DMS153 (cell line): ENCODE measurements at regions not wholly inside any gene's neighbourhood (a gene's known extent, or its start where the extent isn't known, plus 50 kb on each side); places are given as distances from the start of the nearest gene placed in this dataset.

Experiments used
- DNase-seq: peaks from one replicate; lab custom pipeline; 2025; lab: John Stamatoyannopoulos, UW

DNA sequence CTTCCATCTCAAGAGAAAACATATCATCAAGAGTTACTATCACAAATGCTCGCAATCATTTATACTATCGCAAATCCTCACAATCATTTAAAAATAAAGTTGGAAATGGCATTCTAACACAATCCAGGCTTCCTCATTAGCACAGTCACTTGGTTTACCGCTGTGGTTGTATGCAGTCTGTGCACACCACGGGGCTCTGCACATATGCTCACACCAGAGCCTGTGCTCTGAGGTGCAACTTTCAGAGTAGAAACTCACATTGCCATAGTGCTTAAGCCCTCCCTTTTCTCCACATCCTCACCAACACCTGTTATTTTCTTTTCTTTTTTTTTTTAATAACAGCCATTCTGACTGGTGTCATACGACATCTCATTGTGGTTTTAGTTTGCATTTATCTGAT lies 235.6 kb upstream of the KLF6 start:
- no peak for DNase-seq

GRCh38 chr10:4018054-4018511 lies 233.1 kb upstream of the KLF6 start:
- DNase-seq: no peak

- DNase-seq: no peak
Measured at GRCh38 chr10:4017336-4017735, 232.3 kb upstream of the KLF6 start.

GRCh38 chr10:4016214-4016740 lies 231.3 kb upstream of the KLF6 start:
- no peak for DNase-seq

DNA sequence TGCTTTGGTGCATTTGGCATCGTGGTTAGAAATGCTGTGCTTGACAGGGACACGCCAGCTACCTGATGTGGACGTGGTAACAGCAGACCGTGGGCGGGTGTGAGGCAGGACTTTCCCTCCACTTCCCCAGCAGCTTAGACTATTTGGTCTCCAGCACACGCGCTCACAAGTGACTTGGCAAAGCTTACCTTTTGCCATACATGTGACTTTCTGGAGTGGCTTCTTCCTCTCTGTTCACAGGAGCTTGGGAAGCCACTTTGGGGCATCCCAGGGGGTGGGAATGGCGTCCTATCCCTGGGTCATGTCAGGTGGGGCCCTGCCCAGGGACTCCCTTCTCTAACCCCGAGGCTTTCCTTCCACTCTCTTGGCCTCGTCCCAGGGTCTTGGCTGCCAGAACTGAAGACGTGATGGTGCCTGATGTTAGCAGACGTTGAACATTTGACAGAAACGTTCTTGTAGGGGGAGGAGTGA lies 228.7 kb upstream of the KLF6 start:
- peak; percentile 18 for DNase-seq

DNA sequence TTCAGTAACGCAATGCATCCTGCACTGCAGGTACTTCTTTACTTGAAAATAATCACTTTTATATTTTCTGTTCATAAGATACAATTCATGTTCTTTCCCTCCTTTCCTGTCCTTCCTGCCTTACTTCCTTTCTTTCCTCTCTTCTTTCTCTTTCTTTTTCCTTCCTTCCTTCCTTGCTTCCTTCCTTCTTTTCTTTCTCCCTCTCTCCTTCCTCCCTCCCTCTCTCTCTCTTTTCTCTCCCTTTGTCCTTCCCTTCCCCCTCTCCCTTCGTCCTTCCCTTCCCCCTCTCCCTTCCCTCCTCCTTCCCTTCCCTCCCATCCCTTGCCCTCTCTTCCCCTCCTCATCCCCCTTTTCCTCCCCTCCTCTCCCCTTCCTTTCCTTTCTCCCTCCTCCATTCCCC lies 227.8 kb upstream of the KLF6 start:
- no peak for DNase-seq

DNA sequence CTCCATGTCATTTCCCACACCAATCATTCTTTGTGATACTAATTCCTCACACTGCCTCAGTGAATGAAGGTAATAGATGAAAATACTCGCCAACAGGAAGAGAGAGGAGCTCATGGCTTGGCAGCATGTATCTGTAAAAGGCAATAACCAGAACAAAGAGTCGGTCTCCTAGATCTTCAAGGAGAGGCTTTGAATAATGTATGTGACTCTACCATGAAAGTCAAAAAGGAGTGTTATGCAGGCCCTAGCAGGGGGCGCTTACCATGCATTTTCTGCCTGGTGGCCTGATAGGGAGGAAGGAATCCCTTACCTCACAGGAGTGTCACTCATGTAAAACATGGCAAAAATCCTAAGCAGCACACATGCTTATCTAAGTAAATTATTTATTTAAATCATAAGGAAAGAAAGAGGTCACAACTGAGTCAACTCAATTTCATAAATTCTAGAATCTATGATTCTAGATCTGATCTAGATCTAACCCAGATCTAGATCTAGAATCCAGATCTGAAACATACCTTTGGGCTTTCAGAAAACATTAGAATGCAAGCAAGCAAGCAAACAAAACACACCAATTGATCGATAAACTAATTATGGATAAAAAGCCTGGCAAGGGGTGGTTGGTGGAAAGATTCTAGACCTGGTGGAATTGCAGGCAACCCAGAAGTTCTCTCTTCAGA lies 226.3 kb upstream of the KLF6 start:
- no peak for DNase-seq

DNA sequence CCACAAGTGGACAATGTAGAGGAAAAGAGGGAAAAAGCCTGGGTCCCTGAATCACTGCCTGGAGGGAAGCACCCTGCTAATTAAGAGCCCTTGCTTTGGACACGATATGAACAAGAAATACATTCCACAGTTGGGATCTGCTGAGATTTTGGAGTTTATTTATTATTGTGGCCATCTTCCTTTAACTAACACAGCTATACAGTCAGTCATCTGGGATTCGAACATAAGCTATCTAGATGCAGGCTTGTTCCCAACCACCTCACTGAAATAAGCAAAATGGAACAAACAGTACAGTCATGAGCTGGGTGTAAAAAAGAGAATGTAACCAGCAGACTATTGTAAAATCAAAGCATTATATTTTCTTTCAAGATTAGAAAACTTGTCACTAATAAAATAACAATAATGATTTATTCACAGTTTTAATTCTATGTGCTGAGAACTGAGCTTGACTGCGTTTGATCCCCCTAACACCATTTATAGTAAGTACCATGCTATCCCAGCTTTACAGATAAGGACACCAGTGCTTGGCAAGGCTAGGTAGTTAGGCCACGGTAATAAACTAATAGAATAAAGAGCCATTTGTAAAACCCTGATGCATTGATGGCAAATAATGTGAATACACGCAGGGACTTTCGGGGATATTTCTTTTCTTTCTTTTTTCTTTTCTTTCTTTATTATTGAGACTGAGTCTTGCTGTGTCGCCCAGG lies 223.8 kb upstream of the KLF6 start:
- no peak for DNase-seq

GRCh38 chr10:4007771-4008170 lies 222.8 kb upstream of the KLF6 start:
- DNase-seq: no peak

DNA sequence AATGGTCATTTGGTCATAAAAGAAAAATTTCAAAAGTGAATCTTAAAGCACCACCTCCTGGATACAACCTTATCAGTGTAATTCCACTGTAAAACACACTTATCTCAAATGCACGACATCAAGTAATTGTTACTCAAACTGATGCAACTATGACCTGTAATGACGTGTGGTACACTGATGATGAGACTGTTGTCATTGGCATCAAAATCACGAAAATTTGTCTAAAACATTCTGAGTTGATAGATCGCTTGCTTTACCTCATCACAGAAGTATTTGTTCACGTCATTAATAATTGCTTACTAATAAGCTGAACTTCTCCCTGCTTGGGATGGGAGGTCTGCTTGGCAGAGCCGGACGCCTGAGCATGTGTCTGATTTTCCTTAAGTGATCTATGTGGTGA lies 221.8 kb upstream of the KLF6 start:
- no peak for DNase-seq

DNA sequence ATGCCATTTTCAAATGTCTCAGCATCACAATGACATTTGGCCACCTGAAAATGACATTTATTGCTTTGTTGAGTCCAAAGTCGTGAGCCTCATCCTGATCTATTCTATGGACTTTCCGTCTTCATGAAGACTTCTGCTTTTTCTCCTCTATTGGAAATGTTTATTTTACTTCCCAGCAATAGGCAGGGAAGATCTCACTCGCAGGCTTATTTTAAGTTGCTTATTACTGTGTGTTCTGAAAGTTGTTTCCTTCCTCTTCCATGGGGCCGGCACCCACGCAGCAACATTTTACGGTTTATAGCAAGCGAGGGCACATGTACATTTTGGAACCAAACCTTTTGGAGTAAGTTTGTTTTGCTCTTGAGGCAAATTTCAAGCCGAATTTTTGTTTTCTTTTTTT lies 221.0 kb upstream of the KLF6 start:
- no peak for DNase-seq

DNA sequence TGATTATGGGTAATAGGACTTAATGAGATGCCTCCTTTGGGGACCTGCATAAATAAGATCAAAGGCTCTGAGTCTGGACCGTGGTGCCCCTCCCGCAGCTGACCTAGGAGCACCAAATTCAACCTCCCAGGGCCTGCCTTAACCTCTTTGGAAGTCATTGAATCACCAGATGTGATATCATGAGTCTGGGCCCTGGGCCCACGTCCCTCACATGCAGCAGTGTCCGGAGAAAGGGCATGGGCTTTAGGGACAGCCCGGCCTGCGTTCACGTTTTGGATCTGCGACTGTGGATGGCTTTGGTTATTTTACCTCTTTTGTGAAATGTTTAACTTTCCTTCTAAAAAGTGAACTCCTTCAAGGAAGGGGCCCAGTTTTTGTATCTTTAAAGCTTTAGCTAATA lies 220.0 kb upstream of the KLF6 start:
- DNase-seq: no peak

GRCh38 chr10:4004144-4004543 lies 219.1 kb upstream of the KLF6 start:
- no peak for DNase-seq

DNA sequence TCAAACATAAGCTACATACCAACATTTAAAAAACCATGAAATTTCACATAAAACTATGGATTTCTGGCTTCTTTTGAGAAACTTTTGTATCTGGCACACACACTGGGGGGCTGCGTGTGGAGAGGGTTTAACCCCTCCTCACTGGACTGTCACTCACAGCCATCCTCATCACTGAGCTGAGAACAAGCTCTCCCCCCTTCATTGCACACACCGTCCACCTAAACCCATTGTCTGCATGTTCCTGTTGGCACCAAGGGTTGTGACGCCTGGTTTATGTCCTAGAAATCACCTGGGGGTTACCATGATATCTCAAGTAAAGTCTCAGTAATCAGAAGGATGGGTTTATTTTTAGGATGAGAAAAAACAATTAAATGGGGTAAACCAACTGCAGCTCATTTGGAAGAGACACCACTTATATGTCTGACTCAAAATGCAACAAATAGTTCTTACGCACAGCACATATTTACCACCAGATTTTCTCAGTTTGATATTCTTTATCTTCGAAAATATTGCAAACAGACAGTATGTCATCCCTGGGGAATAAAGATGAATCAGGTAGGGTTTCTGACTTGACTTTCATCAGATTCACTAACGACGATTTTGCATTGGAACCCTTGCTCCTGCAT lies 218.5 kb upstream of the KLF6 start:
- no peak for DNase-seq

- no peak for DNase-seq
Measured at GRCh38 chr10:4001811-4002210, 216.8 kb upstream of the KLF6 start.

- no peak for DNase-seq
Measured at GRCh38 chr10:3999642-4000041, 214.6 kb upstream of the KLF6 start.

DNA sequence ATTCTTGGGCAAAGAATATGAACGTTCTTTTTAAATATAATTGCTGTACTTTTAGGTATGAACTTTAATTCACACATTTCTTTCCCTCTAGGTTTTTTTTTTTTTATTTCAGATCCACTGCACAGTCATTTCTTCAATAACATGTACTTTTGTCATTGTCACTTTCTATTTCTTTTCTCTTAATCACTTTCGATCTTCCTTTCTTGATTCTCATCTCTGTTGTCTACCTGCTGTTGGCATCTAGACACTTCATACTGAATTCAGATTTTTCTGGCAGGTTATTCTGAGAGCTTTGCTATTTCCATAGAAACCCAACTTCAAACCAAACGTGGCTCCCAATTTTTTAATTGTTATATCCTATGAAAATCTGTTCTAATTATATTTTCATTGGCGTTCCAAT lies 211.7 kb upstream of the KLF6 start:
- DNase-seq: no peak

GRCh38 chr10:3995302-3996210 lies 210.5 kb upstream of the KLF6 start:
- DNase-seq: no peak

DNA sequence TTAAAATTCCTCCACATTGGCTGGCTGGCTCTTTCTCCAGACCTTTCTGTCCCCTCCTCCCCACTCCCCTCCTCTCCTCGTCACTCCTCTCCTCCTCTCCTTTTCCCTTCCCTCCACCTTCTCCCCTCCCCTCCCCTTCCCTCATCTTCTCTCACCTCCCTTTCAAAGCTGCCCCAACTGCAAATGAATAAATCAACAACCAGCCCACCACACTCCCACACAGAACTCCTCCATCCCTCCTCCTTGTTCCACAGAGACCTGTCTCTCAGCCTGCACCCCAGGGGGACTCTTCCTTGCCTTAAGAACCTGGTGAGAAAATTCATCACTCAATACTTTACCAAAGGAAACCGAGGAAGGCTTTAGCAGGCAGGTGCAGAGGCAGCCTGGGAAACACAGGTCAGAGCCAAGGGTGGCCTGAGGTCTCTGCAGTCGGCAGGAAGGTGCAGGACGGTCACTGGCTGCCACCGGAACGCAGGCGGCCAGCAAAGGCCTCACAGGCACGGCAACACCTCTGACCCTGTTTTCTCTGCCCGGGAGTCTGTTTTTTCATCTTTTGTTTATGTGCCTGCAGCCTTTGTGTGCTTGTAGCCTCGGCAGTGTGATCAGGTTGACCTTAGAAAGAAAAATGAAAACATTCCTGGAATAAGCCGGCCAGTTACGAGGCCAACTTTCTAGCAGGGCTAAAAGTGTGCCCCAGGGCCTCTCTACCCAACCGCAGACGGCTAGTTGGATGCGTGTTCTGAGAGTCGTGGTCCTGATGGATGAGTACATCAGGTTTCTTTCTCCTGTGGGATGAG lies 207.6 kb upstream of the KLF6 start:
- DNase-seq: no peak

DNA sequence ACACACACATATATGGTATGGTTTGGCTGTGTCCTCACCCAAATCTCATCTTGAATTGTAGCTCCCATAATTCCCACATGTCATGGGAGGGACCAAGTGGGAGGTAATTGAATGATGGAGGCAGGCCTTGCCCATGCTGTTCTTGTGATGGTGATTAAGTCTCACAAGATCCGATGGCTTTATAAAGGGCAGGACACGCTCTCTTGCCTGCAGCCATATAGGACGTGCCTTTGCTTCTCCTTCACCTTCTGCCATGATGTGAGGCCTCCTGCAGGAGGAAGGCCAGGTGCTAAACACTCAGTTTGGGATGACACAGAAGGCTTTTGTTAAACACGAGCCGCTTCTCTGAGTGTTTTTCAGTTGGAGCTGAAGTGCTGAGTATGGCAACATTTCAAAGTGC lies 205.3 kb upstream of the KLF6 start:
- DNase-seq: no peak
